Activated CD8-positive, alpha-beta memory T cell treated with anti-CD3 and anti-CD28 coated beads, Interleukin-2, amount 50 U/mL, for 1 hour (primary cell): ENCODE measurements at regions not wholly inside any gene's neighbourhood (a gene's known extent, or its start where the extent isn't known, plus 50 kb on each side); places are given as distances from the start of the nearest gene placed in this dataset.
"Not testable (repeated sequence)": the region's sequence is repeated elsewhere in the genome, so short reads cannot be mapped to it uniquely, and the experiment has no call there.

ENCODE experiments used
- DNase-seq: peaks from one replicate; pipeline ENCODE4 v3.0.0-alpha.2; 2020; ENCODE audit errors: extremely low read depth

- DNase-seq, result no peak
Measured at GRCh38 chr6:135129136-135129856, 51.8 kb upstream of the MYB start.

DNA sequence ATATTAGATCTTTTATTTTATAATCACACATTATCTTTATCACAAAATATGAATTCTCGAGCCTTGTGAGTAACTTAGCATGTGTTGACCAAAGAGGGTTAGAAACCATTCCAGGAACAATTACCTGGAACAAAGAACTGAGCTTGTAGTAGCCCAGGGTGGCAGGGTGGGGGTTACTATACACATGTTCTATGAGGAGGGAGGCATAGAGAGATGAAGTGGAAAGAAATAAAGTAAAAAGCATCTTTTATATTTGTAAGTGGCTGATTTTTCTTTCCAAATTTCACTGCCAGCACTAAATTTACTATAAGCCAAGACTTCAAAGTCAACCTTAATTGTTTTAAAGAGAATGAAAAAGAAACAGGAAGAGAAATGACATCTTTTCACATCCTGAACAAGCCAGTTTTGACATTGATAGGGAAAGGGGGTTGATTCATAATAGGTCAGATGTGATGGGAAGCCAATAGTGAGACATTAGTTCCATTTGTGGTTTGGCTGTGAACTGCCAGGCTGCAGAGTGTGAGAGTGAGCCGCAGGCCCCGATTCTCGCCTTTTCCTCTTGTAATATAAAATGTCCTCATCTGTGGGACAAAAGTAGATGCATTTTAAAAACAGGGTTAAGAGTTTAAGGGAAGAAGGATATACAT is 52.7 kb upstream of the MYB start:
- DNase-seq, result peak; percentile 39

DNA sequence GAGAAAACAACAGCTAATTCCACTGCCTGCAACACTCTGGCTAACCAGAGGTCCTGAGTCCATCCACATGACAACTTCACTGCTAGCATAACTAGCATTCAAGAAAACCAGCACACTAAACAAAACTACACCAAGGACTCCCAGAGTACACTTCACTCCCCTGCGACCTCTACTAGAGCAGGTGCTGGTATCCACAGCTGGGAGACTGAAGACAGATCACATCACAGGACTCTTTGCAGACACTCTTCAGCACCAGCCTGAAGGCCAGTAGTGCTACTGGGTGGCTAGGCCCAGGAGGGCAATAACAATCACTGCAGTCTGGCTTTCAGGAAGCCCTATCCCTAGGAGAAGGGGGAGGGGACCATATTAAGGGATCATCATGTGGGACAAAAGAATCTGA is 54.4 kb upstream of the MYB start:
- DNase-seq, result no peak

- no peak for DNase-seq
Measured at GRCh38 chr6:135126034-135126433, 55.1 kb upstream of the MYB start.

GRCh38 chr6:135121434-135121833 is 59.7 kb upstream of the MYB start:
- no peak for DNase-seq

DNA sequence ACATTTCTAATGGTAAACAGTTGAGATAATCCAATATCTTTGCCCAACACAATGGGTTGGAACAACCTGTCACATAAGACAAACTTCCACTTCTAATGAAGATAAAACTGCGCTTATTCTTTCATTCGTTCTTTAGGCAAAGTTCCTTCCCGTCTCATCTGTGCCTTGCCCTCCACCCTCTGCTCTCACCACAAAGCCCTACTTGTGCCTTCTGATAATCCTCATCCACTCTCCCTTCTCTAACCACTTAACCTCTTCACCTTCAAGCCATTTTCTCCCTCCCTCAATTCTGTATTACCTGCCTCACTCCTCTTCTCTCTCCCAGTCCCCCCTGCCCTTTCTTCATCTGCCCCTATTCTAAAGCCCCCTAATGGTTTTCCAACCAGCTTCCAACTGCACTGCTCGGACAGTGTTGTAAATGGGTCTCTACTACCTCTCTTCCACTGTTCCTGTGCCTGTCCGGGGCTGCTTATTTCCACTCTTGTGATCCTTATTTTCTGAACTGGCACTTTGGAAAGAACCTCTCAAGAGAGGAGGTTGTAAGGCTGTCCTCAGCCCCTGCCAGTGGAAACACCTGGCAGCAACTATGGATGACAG is 62.9 kb upstream of the MYB start:
- DNase-seq, result no peak

GRCh38 chr6:135117413-135117968 is 62.9 kb upstream of the HBS1L start:
- DNase-seq, result no peak

DNA sequence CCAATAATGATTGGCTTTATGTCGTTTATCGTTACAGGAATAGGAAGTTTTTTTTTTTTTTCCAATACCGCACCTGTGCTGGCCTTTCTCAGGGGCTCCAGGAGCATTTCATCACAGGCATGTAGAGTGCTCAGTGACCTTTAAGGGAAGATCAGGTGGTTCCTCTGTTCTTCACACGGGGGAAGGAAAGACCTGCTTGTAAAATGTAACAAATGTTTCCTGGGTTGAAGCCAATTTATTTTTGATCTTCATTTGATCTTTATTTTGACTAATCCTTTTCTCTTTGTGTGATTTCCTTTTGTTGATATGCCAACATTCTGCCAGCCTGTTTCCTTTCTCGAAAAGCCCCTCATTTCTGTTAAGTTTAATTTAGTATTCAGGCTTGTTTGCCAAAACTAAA is 61.9 kb upstream of the HBS1L start:
- DNase-seq, result no peak

- DNase-seq, result no peak
Measured at GRCh38 chr6:135115834-135116233, 61.2 kb upstream of the HBS1L start.

GRCh38 chr6:135115411-135115810 is 60.8 kb upstream of the HBS1L start:
- DNase-seq, result no peak

DNA sequence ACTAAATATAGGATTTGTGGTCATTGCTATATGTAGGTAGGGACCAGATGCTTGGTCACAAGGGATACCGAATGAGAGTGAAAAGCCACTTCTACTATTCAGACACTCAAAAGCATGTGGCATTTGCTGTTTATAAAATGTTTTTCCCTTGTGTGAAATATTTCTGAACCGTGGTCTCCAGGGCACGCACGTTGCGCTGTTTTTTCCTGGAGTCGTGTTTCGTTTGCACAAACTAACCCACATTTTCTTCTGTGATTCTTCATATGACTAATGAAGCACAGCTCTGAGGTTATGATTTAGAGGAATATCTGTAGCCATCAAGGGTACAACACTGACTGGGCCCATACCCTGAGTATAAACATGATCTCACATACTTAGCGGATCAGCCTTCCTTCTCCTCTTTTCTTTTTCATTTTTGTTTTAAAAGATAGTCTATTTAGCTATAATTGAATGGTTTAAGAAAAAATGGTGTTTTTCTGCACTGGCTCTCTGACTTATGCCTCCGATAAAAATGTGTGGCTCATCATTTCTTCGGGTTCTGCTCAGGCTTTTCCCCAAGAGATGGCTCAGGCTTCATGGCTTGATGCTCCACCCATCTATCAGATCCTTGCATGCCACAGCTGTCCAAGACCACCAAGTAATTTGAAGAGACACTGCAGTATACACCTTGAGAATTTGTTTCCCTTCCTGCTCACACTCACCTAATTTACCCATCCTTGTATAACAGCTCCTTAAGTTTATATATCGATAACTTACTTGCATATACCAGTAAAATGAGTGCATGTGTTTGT is 59.9 kb upstream of the HBS1L start:
- no peak for DNase-seq

DNA sequence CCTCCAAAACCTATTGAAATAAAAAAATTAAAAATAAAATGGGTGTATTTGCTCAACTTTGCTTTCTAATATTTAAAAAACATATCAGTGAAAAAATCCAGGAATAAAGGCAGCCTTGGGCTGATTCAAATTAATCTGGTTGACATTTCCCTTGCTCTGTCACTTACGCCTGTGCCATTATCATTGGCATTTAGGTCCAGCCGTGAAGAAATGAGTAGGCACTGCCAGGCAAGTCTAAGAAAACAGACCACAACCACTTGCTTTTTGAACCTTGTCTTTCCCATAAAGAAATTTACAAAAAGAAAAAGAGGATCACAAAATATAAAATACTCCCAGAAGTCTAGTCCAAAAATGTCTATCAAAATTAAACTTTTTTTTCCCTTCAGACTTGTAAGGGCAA is 59.2 kb upstream of the HBS1L start:
- DNase-seq, result no peak

DNA sequence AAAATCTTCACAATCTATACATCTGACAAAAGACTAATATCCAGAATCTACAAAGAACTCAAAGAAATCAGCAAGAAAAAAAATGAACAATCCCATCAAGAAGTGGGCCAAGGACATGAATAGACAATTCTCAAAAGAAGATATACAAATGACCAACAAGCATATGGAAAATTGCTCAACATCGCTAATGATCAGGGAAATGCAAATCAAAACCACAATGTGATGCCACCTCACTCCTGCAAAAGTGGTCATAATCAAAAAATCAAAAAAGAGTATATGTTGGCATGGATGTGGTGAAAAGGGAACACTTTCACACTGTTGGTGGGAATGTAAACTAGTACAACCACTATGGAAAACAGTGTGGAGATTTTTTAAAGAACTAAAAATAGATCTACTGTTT is 58.3 kb upstream of the HBS1L start:
- DNase-seq, result not testable (repeated sequence)

GRCh38 chr6:135110261-135110781 is 55.7 kb upstream of the HBS1L start:
- DNase-seq, result not testable (repeated sequence)

DNA sequence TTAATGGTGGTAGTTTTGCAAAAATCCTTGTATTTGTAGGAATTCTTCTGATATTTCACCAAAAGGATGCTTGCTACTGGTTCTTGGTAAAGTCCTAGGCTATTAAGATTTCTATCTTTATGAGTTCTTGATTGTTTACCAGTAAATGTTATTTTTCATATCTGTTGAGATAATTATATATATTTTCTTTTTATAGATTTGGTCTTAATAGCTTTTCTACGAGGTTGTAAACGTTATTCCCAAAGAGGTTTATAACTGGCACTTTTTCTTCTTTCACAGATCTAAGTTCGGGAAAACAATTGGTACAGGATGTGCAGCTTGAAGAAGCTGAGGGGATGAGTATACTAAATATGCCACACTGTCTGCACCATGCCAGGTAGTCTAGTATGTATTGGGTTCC is 55.1 kb upstream of the HBS1L start:
- no peak for DNase-seq

- no peak for DNase-seq
Measured at GRCh38 chr6:135108692-135109091, 54.1 kb upstream of the HBS1L start.

GRCh38 chr6:135106611-135107010 is 52.0 kb upstream of the HBS1L start:
- no peak for DNase-seq

DNA sequence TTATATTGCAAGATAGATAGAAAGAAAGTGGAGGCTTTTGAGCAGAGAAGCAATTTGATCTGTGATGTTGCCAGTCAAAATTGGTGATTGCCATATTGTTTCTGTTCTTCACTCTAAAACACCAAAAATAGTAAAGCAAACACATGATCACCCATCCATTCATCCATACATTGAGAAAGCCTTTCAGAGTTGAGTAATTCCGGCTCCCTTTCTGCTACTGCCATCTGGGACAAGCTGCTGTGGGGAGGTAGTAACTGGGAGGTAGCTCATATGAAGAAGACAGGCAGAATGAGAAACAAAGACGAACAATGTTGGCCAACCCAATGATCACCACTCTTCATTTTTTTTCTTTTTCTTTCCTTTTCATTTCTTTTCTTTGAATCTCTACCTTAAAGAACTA is 51.1 kb upstream of the HBS1L start:
- DNase-seq, result no peak

GRCh38 chr6:135105299-135105698 is 50.7 kb upstream of the HBS1L start:
- no peak for DNase-seq
